ENCODE measurements at regions not wholly inside any gene's neighbourhood (a gene's known extent, or its start where the extent isn't known, plus 50 kb on each side); places are given as distances from the start of the nearest gene placed in this dataset.

DNA sequence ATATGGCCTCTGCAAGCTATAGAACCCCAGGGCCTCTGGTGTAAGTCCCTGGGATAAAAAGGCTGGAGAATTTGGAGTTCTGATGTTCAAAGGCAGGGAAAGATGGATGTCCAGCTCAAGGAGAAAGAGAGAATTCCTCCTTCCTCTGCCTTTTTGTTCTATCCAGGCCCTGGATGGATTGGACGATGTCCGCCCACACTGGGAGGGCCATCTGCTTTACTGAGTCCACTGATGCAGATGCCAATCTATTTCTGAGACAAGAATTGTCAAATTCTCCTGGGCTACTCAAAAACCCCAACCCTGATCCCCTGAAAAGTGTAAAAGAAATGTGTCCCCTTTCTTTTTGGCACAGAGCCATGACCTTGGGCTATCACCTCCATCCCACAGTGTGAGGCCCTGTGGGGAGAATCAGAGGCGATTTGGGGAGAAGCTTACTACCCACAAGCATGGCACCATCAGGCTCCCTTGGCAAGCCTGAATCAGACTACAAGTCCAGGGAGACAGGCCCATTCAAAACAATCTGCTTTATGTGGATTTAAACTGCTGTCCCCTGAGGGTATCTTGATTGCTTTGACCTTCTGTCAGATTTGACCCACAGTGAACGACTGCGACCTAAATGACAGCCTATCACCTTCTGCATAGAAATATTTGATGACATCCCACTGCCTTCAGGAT, 334.0 kb downstream of the NUAK1 start:
- DNase-seq (ENCODE audit: low spot score): no peak

DNA sequence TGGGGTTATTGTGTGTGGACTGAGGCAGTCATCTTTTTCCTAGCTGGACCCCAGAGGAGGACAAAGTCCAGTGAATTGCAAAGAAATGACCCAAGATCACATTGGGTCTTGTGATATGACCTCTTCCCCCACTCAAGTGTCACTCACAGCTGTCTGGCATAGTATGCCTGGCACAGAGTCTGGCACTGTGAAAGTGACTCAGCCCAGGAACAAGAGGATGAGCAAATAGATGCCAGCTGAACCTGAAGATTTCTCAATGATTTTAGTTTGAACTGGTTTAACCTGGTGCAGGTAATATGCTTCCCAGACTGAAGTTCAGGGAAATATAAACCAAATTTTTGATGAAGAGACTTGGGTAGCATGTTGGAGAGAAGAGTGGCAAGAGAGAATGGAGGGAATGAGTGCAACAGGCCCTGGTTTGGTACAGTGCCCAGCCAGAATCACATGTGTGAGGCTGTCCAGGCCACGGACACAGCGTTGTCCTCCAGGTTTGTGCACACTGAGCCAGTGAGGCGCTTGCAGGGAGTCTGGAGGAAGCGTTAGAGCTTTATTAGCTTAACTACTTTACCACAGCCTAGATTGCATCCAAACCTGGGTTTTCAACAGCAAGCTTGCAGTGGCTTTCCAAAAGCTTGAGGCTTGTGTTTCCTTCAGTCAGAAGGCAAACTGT, 332.9 kb downstream of the NUAK1 start:
- DNase-seq (ENCODE audit: low spot score): no peak

DNA sequence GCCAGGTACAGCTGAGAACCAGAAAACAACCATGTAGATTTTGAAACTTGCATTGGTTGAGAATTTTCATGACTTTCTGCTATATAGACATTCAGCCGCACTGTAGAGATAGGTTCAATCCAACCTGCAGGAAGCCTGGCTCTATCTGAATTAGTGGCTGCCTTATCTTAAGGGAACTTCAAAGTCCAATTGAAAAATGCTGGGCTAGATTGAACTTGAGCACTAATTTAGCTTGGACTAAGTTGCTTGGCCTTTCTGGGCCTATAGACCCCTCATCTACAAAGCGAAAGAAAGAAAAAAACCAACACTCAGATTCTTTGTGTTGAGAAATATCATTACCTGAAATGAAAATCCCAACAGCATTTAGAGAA, 332.4 kb downstream of the NUAK1 start:
- no peak for DNase-seq (ENCODE audit: low spot score)

DNA sequence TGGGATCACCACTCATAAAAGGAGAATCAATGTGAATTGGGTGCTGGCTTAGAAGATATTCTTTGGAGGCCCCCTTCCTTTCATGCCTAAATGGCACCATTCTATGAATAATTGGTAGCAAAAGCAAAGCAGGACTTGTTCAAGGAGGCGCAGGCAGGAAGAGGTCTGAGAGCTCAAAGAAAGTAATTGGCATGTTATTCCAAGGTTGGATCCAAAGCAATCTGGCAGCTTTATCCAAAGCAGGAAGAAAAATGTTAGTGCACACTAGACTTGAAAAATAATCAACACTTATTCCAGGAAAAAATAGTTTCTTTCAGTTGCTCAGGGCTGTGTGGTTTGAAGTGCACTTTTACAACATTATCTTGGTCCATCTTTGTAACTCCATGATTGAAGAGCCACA, 326.4 kb downstream of the NUAK1 start:
- no peak for DNase-seq (ENCODE audit: low spot score)

DNA sequence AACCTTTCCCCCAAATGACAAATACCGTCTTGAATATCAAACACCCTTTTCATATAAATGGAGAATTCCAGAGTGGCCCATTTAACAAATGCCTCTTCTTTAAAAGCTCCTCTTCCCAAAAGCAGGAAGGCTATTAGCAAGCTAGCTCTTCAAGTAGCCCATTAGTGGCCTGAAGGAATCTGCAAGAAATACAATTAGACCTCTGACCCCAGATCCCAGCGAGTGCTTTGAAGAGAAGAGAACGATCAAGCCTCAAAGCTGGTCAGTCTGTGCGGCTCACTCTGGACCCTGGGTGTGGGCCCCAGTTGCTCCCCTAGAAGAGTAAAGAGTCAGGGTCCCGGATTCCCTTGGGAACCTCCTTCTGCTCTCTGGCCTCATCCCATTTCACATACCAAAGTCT, 325.6 kb downstream of the NUAK1 start:
- DNase-seq (ENCODE audit: low spot score): no peak

DNA sequence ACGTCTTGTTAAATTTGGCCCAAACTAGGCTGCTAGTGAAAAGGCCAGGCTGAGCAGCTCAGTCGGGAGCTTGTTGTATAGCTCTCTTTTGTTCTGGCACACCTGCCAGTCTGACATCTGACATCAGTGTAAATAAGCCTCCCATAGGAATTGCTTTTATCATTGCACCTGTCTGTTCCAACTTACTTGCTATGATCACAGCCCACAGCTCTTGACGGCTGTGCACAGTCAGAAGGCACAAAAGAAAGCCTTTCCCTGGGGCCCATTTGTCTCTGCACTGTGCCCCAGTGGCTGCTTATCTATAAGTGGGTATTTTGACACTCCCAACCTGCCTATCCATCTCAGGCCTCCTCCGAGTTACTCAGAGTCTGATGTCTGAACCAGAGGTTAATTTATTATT, 324.5 kb downstream of the NUAK1 start:
- DNase-seq (ENCODE audit: low spot score): no peak

DNA sequence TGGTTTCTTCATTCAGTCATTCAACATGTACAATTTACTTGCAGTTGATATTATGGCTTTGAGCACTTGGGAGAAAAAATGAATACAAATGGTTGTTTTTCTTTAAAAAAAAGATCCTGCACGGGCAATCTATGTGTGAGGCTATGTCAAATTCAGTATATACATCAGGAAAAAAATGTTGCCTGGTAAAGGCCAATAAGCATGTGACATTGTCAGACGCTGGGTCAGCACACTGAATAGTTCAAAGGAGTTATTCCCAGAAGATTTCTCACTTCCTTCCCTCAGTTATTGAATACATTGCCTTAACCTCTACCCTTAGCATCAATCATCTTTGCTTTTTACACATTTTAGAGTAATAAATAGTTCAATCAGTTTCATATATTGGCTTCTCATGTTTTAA, 319.2 kb downstream of the NUAK1 start:
- no peak for DNase-seq (ENCODE audit: low spot score)

DNA sequence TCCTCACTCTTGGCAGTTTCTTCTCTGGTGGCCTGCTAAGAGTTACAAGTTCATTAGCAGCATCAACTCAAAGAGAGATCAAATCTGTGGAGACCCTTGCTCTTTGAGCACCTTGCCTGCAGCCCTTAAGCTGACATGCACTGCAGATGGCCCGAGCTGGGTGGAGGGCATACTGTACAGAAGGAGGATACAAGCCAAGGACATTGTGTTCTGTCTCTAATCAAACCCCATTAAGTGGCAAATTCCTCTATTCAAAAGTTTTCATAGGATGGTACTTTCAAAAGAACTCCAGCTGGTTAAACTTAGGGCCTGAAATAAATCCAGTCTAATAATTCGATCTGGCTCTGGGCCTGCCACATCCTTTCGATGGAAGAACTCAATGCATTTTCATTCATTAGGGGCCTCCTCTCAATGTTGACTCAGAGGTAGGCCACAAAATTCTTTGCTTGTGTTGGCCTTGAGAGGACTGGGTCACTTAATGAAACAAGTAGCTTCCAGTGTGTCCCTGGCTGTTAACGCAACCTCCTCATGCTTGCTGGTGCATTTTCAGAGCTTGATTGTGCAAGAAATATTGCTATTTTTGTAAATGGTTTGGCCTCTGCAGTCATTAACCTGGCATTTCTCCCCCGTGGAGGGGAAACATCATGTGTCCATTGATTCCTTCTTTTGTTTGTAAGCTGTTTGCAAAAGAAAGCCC, 318.2 kb downstream of the NUAK1 start:
- DNase-seq (ENCODE audit: low spot score): no peak

DNA sequence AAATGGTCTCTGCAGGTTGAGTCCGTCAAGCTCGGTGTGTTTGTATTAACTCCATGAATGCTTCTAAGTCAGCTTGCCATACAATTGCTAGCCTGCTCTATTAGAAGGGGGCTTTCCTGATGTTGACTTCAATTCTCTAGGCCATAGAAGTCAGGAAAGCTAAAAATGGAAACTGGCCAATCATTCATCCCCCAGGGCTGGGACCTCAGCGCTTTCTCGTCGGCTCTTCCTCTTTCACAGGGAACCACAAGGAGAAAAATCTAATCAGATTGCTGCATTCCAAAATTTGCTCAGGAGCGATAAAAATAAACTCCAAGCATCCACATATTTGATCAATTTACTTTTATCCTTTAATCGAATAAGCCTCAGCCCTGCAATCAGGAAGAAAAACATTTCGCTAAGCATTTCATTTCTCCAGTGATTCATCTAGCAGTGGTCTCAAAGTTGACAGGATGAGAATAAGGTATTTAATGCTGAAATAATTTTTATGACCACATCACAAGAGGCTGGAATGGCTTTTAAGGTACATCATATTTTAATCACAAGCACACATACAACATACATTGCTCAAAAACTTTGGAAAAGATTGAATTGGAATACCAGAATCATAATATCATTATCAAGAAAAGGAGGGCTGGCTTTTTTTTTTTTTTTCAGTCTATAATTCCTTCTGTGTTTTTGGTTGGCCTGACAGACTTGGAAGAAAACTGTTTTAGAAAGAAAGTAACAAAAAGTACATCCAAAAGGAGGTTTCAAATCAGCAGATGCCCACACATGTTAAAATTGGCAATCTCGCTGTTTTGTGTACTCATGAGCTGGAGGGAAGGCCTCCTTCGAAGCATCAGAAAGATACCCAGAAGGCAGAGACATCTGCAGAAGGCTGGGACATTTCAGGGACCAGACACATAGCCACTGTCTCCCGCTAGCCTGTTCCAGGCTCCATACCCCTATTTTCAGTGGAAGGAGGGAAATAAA, 316.3 kb downstream of the NUAK1 start:
- no peak for DNase-seq (ENCODE audit: low spot score)

DNA sequence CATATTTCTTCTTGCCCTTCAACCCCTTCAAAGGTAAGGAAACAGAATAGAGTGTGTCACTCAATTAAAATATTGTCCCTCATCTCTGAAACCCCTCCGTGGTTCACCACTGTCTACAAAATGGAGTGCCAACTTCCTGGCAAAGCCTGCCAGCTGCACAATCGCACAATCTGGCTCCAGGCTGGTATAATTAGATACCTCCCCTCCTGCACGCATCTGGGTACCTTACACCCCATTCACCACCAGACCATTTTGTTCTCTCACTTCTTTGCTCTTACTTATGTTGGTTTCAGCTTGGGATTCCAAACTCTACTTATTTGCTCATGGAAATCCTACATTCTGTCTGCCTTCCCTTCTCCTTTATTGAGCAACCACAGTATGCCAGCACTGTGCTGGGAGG, 314.9 kb downstream of the NUAK1 start:
- DNase-seq (ENCODE audit: low spot score): no peak

DNA sequence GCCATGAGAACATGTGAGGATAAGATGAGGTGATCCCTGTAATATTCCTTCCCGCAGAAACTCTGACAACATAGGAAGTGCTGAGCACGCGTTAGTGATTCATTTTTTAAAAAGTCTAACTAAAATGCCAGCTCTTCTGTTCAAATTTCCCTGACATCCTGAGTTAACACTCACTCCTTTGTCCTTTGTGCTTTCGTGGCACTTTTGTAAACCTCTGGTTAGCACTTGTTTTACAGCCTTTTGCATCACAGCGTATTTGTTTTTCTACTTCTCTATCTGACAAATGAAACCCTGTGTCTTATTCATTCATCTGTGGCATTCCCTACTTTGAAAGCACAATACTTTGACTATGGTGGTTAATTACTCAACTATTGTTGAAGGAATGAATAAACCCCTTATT, 313.6 kb downstream of the NUAK1 start:
- no peak for DNase-seq (ENCODE audit: low spot score)

DNA sequence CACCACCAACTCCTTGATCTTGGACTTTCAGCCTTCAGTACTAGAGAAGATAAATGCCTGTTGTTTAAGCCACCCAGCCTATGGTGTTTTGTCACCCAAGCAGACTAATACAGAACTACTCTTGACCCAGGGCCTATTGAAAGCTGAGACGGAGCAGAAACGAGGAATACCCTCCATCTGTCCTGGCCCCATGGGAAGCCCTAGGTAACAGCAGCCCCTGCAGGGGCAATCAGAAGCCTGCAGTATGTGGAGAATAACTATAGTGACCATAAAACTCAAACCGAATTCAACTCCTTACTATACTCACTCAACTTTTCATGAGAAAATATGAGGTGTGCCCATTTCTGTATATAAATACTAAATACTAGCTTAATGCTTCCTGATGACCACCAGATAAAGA, 307.4 kb downstream of the NUAK1 start:
- no peak for DNase-seq (ENCODE audit: low spot score)

DNA sequence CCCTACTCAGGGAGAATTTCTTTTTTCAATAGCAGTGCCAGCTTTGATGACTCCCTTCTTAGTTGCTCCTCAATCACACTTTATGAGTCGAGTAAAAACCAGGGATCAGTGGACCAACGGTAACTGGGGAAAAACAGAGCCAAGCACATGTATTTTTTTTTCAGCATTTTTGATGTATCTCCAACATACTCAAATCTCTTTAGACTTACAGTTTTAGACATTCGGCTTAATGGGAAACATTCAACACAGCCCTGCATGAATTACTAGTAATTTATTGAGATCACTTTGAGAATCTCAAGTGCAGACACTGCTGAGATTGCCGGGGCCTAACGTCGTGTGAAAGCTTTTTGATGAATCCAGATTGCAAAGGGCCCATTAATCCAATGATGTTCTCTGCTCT, 306.7 kb downstream of the NUAK1 start:
- no peak for DNase-seq (ENCODE audit: low spot score)

DNA sequence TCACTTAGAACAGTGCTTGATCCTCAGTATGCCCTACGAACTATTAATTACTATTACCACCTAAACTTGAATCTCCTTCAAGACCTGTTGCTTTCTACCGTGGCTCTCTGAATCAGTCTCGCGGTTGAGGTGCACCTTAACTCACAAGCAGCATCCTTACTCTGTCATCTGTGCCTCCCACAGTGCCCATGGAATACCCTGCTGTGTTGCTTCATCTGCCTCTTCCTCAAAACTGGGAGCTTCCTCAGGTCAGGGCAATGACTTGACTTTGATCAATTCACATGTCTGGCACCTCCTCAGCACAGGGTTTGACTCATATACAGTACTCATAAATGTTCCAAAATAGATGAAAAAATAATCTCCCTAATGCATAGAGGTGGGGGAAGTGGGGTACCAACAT, 305.9 kb downstream of the NUAK1 start:
- DNase-seq (ENCODE audit: low spot score): no peak

DNA sequence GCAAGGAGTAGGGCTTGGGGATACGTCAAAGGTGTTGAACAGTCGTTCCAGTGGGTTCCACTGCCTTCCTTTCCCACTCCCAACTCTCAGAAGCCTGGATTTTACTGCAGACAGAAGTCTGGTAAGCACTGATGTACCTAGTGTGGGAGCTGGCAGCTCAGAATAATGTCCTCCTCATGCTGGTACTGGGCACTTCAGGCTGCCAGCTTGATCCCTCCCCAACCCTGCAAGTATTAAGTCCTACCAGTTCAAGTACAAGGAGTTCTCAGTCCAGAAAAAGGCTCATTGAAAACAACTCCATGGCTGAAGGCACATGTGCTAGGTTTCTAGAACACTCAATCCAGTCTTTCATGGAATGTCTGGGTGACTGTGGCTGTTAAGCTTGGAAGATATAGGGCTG, 304.3 kb downstream of the NUAK1 start:
- no peak for DNase-seq (ENCODE audit: low spot score)

DNA sequence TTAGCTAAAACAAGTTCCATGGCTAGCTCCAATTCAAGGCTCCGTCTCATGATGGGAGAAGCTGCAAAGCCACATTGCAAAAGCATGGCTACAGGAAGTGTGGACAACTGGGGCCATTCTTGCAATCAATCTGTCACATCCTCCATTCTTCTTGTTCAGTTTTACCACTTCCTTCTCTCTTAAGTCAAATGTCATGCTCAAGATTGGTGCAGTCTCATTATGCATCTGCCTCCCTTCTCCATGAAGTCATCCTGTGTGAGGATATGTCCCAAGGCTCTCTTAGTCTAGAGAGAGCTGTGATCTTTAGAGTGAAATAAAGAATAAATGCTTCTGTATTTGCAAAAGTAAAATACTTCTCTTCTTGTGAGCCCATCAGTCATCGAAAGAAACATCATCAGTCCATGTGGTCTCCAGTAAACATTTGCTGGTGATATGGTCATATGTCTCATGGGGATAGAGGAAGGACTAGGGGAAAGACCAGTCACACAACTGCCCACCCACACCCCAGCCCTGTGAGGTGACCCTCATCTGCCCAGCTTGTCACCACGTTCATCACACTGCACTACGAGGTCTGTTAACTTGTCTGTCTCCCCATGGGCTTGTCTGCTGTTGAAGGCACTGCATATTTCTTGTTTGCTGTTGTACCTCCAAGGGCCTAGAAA, 303.0 kb downstream of the NUAK1 start:
- DNase-seq (ENCODE audit: low spot score): no peak

DNA sequence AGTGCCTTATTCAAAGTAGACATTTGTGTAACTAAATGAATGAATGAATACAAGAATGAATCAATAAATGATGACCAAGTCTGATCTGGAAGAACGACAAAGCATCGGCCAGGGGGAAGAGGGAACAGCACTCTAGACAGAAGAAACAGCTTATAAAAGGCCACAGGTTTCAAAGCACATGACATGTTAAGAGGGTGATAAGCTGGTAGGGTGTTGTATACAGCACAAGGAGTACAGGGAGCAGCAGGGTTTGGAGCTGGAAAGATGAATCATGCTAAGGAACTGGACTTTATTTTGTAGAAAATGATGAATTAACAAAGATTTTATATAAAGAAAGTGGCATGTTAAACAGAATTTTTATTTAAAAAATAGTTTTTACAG, 302.5 kb downstream of the NUAK1 start:
- no peak for DNase-seq (ENCODE audit: low spot score)

DNA sequence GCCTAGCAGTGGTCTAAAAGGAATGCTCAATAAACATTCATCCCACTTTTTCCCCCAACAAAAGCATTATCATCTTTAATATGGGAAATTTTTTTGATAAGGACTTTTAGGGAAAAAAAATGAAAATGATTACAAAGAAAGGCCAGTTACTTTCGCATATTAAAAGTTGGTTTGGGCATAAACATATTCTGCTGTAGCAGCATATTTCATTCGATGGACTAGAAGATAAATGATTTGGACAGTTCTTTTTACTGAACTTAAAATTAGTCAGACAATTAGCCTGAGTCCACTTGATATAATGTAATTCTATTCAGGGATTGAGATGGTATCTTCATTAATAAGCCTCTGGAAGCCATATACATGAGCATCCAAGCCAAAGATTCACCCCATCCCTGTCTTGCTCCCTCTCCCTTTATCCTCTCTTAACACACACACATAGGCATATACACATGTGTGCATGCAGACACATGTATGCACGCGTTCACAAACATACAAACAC, 299.1 kb downstream of the NUAK1 start:
- no peak for DNase-seq (ENCODE audit: low spot score)

DNA sequence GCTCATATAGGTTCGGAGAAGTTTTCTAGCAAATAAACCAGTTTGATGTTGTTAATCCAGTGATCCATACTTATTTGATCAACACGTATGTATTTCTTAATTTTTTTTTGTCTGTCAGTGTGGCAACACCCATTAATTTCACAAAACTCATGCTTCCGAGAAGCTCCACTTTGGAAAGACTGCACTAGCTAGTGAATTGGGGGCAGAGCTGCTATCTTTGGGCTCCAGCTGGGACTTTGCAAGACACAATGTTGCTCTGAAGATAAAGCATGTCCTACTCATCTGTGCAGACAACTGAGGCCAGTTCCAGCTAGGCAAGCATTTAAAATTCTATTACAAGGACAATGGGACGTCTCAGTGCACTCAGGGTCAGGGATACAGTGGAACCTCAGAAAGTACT, 298.4 kb downstream of the NUAK1 start:
- no peak for DNase-seq (ENCODE audit: low spot score)

DNA sequence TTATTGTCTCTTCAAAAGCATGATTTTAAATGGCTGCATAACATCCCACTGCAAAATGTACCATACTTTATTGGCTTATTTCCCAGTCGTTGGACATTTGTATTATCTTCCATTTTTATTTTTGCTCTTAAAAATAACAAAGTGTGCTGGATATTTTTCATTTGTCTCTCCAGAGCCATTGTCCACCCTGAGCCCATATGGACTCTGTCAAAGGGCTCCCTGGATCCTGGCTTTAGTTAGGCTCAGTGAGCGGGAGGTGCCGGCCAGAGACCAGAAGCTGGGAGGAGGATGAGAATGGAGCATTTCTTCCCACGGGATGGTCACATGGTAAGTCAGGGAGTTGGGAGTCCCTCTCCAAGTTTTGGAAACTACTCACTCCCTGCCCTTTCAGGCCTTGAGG, 296.9 kb downstream of the NUAK1 start:
- DNase-seq (ENCODE audit: low spot score): no peak

DNA sequence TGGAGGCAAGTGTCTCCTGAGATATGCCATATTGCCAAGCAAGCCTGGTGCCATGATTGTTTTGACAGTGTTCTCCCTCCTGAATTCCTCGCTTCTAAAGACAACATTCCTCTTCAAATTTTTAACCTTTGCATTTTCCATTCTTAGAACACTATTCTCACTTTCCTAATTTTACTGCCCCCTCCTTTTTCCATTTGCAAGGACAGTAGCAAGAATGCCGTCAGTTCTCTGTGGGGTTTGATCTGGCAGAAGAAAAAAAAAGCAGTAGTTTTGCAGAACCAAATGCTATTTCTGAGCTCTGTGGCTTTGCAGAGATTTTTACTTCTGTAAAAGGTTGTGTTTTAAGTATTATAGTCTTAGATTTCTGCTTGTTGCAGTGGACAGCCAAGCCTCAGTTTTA, 295.2 kb downstream of the NUAK1 start:
- DNase-seq (ENCODE audit: low spot score): no peak
